ENCODE measurements at regions not wholly inside any gene's neighbourhood (a gene's known extent, or its start where the extent isn't known, plus 50 kb on each side); places are given as distances from the start of the nearest gene placed in this dataset.
"Not testable (repeated sequence)": the region's sequence is repeated elsewhere in the genome, so short reads cannot be mapped to it uniquely, and the experiment has no call there.

DNA sequence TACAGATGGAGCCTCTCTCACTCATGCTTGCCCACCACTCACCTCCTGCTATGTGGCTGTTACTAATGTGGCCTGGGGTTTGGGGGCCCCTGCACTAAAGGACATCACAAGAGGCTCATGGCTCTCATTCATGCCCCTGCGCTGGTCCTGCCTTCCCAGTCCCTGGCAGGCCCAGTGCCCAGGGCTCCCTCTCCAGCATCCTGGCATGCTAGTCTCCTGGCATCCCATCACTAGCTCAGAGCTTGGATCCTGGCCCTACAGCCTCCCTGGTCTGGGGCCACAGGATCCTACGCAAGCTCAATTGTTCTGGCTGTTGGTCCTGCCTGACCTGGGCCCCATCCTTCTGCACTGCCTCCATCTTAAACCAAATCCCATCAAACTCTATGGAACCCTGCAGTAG is 685.4 kb downstream of the PTPRU start:
- H3K9me3 Mint-ChIP-seq, result peaks cover 26% of the 10 kb centered on the region
- TF ChIP-seq, protein P1, sequence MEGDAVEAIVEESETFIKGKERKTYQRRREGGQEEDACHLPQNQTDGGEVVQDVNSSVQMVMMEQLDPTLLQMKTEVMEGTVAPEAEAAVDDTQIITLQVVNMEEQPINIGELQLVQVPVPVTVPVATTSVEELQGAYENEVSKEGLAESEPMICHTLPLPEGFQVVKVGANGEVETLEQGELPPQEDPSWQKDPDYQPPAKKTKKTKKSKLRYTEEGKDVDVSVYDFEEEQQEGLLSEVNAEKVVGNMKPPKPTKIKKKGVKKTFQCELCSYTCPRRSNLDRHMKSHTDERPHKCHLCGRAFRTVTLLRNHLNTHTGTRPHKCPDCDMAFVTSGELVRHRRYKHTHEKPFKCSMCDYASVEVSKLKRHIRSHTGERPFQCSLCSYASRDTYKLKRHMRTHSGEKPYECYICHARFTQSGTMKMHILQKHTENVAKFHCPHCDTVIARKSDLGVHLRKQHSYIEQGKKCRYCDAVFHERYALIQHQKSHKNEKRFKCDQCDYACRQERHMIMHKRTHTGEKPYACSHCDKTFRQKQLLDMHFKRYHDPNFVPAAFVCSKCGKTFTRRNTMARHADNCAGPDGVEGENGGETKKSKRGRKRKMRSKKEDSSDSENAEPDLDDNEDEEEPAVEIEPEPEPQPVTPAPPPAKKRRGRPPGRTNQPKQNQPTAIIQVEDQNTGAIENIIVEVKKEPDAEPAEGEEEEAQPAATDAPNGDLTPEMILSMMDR (IDR thresholded peaks at IDR 0.05), result no peak
- no peaks in the 10 kb centered on the region for H3K4me1 Mint-ChIP-seq (ENCODE audit: low read depth)
- H3K4me3 Mint-ChIP-seq, result no peak overlapping the region
- DNase-seq, result no peak
- H3K27me3 Mint-ChIP-seq (ENCODE audit: insufficient read depth), result peaks cover 10% of the 10 kb centered on the region
- H3K36me3 Mint-ChIP-seq (ENCODE audit: low read depth), result no peaks in the 10 kb centered on the region
- H3K27ac Mint-ChIP-seq, result no peak overlapping the region

DNA sequence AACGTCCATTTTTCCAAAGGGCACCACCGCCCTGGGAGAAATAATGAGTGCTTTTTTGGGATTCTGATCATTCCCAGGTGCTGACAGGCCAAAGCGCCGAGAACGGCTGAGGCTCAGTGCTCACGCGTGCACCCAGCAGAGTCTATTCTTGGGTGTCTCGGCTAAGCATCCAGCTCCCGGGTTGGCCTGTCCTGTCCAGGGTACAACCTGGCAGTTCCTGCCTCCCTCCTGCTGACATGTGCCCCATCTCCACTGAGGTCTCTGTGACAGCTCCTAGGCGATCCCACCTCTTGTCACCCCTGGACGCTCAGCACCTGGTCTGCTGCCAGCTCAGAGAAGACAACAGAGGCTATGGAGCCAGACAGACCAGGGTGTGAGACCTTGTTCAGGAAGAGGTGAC is 684.5 kb downstream of the PTPRU start:
- peaks cover 9% of the 10 kb centered on the region for H3K27me3 Mint-ChIP-seq (ENCODE audit: insufficient read depth)
- no peak overlapping the region for H3K4me3 Mint-ChIP-seq
- TF ChIP-seq, protein P1 (IDR thresholded peaks at IDR 0.05), result no peak
- no peak overlapping the region for H3K27ac Mint-ChIP-seq
- H3K36me3 Mint-ChIP-seq (ENCODE audit: low read depth), result no peaks in the 10 kb centered on the region
- H3K4me1 Mint-ChIP-seq (ENCODE audit: low read depth), result no peaks in the 10 kb centered on the region
- peaks cover 26% of the 10 kb centered on the region for H3K9me3 Mint-ChIP-seq
- DNase-seq, result no peak

DNA sequence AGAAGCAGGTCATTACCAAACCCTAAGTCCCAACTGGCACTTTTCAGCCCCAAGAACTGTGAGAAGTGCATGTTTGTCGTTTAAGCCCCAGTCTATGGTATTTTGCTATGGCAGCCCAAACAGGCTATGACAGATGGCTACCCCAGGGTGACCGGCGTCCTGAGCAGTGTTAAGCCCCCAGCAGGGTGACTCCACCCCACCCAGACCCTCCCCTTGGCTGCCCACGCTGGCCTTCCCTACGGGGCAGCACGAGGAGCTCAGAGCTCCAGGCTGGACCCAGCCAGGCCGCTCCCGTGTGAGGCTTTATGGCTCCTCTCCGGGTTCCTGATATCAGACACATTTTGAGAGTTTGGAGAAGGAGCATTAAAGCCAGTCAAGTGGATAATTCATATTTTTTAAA is 684.0 kb downstream of the PTPRU start:
- Mint-ChIP-seq H3K9me3 (peaks cover 26% of the 10 kb centered on the region), H3K4me3 (no peak overlapping the region), H3K4me1 (ENCODE audit: low read depth) (no peaks in the 10 kb centered on the region), H3K36me3 (ENCODE audit: low read depth) (no peaks in the 10 kb centered on the region), H3K27me3 (ENCODE audit: insufficient read depth) (peaks cover 8% of the 10 kb centered on the region), H3K27ac (no peak overlapping the region)
- TF ChIP-seq, protein P1 (IDR thresholded peaks at IDR 0.05), result no peak
- DNase-seq, result no peak

DNA sequence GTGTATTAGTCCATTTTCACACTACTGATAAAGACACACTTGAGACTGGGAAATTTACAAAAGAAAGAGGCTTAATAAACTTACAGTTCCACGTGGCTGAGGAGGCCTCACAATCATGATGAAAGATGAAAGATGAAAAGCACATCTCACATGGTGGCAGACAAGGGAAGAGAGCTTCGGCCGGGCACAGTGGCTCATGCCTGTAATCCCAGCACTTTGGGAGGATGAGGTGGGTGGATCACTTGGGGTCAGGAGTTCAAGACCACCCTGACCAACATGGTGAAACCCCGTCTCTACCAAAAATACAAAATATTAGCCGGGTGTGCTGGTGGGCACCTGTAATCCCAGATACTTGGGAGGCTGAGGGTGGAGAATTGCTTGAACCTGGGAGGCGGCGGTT is 682.7 kb downstream of the PTPRU start:
- H3K4me3 Mint-ChIP-seq; DNase-seq; H3K4me1 Mint-ChIP-seq (ENCODE audit: low read depth); H3K36me3 Mint-ChIP-seq (ENCODE audit: low read depth); H3K27me3 Mint-ChIP-seq (ENCODE audit: insufficient read depth); H3K27ac Mint-ChIP-seq: not testable (repeated sequence)
- peaks cover 26% of the 10 kb centered on the region for H3K9me3 Mint-ChIP-seq

DNA sequence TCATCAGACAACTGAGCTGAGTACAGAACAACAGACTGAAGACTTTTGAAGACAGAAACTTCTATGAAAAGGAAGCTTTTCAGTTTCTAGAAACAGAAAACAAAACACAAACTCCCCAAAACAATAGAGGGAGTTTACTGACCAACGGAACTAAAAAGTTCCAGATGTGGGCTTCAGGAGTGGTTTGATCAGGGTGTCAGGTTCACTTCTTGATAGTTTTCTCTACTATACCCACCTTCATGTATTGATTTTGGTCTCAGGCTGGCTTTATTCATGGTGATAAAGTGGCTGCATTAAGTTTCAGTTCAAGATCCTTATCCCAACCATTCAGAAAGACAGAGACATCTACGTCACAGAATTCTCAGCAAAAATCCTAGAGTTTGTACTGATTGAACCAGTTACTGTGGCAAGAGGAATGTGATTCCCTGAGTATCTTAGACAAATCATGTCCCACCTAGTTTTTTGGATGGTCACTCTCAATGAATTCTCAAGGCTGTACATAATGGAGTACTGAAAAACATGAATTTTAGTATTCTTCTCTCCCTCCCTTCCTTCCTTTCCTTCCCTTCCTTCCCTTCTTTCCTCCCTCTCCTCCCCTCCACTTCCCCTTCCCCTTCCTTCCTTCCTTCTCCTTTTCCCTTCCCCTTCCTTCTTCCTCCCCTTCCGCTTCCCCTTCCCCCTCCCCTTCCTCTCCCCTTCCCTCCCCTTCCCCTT is 680.5 kb downstream of the PTPRU start:
- Mint-ChIP-seq H3K27me3 (ENCODE audit: insufficient read depth) (peaks cover 2% of the 10 kb centered on the region; the same call in 1 of the 2 replicates), H3K4me1 (ENCODE audit: low read depth) (no peaks in the 10 kb centered on the region), H3K9me3 (peaks cover 26% of the 10 kb centered on the region), H3K36me3 (ENCODE audit: low read depth) (no peaks in the 10 kb centered on the region), H3K4me3 (no peak overlapping the region), H3K27ac (no peak overlapping the region)
- DNase-seq, result no peak
- TF ChIP-seq, protein P1 (IDR thresholded peaks at IDR 0.05), result no peak

DNA sequence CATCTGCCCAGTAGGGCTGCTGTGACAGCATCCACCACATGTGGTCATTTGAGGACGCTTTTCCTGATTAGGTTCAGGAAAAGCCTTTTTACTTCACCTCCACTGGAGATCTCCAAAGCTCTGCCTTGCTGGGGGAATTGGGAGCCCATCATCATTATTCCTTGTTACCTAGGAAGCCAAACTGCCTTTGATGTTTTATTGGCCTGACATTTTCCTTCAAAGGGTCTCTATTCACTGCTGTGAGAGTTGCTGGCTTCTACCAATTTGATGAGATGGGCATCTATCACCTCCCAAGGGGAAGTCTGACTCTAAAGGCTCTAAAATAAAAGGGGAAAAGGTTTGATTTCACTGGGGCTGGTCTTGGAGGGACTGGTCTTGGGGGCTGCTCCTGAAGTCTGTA is 678.6 kb downstream of the PTPRU start:
- no peaks in the 10 kb centered on the region for H3K36me3 Mint-ChIP-seq (ENCODE audit: low read depth)
- no peak overlapping the region for H3K4me3 Mint-ChIP-seq
- H3K27ac Mint-ChIP-seq, result no peak overlapping the region
- peaks cover 2% of the 10 kb centered on the region; the same call in 1 of the 2 replicates for H3K27me3 Mint-ChIP-seq (ENCODE audit: insufficient read depth)
- no peak for DNase-seq
- TF ChIP-seq, protein P1 (IDR thresholded peaks at IDR 0.05), result no peak
- H3K9me3 Mint-ChIP-seq, result peaks cover 24% of the 10 kb centered on the region
- H3K4me1 Mint-ChIP-seq (ENCODE audit: low read depth), result no peaks in the 10 kb centered on the region

Data from HFFc6 (cell line).